ENCODE measurements at regions not wholly inside any gene's neighbourhood (a gene's known extent, or its start where the extent isn't known, plus 50 kb on each side); places are given as distances from the start of the nearest gene placed in this dataset.

- Mint-ChIP-seq H3K27ac (no peak overlapping the region), H3K4me1 (no peaks in the 10 kb centered on the region)
- no peak for TF ChIP-seq CTCF (IDR thresholded peaks at IDR 0.05; ENCODE audit: unreplicated experiment in 3 of 3)
Measured at GRCh38 chr18:55654986-55655385, 67.0 kb upstream of the TCF4 start.

GRCh38 chr18:55651236-55651635 lies 63.2 kb upstream of the TCF4 start:
- H3K4me1 Mint-ChIP-seq, result no peaks in the 10 kb centered on the region
- no peak overlapping the region for H3K27ac Mint-ChIP-seq
- no peak overlapping the region for H3K4me3 Mint-ChIP-seq
- peaks cover 3% of the 10 kb centered on the region for H3K27me3 Mint-ChIP-seq (ENCODE audit: low read depth)
- H3K9me3 Mint-ChIP-seq, result peaks cover 3% of the 10 kb centered on the region
- no peaks in the 10 kb centered on the region for H3K36me3 Mint-ChIP-seq (ENCODE audit: low read depth)
- no peak for TF ChIP-seq CTCF (IDR thresholded peaks at IDR 0.05; ENCODE audit: unreplicated experiment in 3 of 3)

More at GRCh38 chr18:55654986-55655385, 67.0 kb upstream of the TCF4 start:
- Mint-ChIP-seq H3K9me3 (peaks cover 3% of the 10 kb centered on the region), H3K27me3 (ENCODE audit: low read depth) (peaks cover 3% of the 10 kb centered on the region), H3K4me3 (no peak overlapping the region), H3K36me3 (ENCODE audit: low read depth) (no peaks in the 10 kb centered on the region)

- Mint-ChIP-seq H3K27ac (no peak overlapping the region), H3K27me3 (ENCODE audit: low read depth) (peaks cover 3% of the 10 kb centered on the region), H3K4me1 (no peaks in the 10 kb centered on the region), H3K36me3 (ENCODE audit: low read depth) (no peaks in the 10 kb centered on the region), H3K4me3 (no peak overlapping the region), H3K9me3 (peaks cover 3% of the 10 kb centered on the region)
- no peak for TF ChIP-seq CTCF (IDR thresholded peaks at IDR 0.05; ENCODE audit: unreplicated experiment in 3 of 3)
Measured at GRCh38 chr18:55650363-55650870, 62.4 kb upstream of the TCF4 start.

- Mint-ChIP-seq H3K36me3 (ENCODE audit: low read depth) (no peaks in the 10 kb centered on the region), H3K27ac (no peak overlapping the region), H3K27me3 (ENCODE audit: low read depth) (peaks cover 3% of the 10 kb centered on the region), H3K9me3 (peaks cover 3% of the 10 kb centered on the region), H3K4me1 (no peaks in the 10 kb centered on the region), H3K4me3 (no peak overlapping the region)
- TF ChIP-seq CTCF (IDR thresholded peaks at IDR 0.05; ENCODE audit: unreplicated experiment in 3 of 3), result no peak
Measured at GRCh38 chr18:55647331-55647730, 59.3 kb upstream of the TCF4 start.

- H3K27ac Mint-ChIP-seq, result no peak overlapping the region
- peaks cover 18% of the 10 kb centered on the region for H3K9me3 Mint-ChIP-seq
- H3K36me3 Mint-ChIP-seq (ENCODE audit: low read depth), result peaks cover 5% of the 10 kb centered on the region
- TF ChIP-seq CTCF (IDR thresholded peaks at IDR 0.05; ENCODE audit: unreplicated experiment in 3 of 3), result no peak
- H3K27me3 Mint-ChIP-seq (ENCODE audit: low read depth), result no peaks in the 10 kb centered on the region
- H3K4me1 Mint-ChIP-seq, result no peaks in the 10 kb centered on the region
- no peak overlapping the region for H3K4me3 Mint-ChIP-seq
Measured at GRCh38 chr18:55642191-55642590, 54.2 kb upstream of the TCF4 start.

- peaks cover 18% of the 10 kb centered on the region for H3K9me3 Mint-ChIP-seq
- no peaks in the 10 kb centered on the region for H3K4me1 Mint-ChIP-seq
- peaks cover 5% of the 10 kb centered on the region for H3K36me3 Mint-ChIP-seq (ENCODE audit: low read depth)
- no peaks in the 10 kb centered on the region for H3K27me3 Mint-ChIP-seq (ENCODE audit: low read depth)
- H3K27ac Mint-ChIP-seq, result no peak overlapping the region
- no peak for TF ChIP-seq CTCF (IDR thresholded peaks at IDR 0.05; ENCODE audit: unreplicated experiment in 3 of 3)
- no peak overlapping the region for H3K4me3 Mint-ChIP-seq
Measured at GRCh38 chr18:55641486-55641885, 53.5 kb upstream of the TCF4 start.

Measured in nephron (organoid).